ENCODE measurements at regions not wholly inside any gene's neighbourhood (a gene's known extent, or its start where the extent isn't known, plus 50 kb on each side); places are given as distances from the start of the nearest gene placed in this dataset.

GRCh38 chr5:168234133-168234532 is 57.3 kb upstream of the WWC1 start:
- TF ChIP-seq, protein P1, sequence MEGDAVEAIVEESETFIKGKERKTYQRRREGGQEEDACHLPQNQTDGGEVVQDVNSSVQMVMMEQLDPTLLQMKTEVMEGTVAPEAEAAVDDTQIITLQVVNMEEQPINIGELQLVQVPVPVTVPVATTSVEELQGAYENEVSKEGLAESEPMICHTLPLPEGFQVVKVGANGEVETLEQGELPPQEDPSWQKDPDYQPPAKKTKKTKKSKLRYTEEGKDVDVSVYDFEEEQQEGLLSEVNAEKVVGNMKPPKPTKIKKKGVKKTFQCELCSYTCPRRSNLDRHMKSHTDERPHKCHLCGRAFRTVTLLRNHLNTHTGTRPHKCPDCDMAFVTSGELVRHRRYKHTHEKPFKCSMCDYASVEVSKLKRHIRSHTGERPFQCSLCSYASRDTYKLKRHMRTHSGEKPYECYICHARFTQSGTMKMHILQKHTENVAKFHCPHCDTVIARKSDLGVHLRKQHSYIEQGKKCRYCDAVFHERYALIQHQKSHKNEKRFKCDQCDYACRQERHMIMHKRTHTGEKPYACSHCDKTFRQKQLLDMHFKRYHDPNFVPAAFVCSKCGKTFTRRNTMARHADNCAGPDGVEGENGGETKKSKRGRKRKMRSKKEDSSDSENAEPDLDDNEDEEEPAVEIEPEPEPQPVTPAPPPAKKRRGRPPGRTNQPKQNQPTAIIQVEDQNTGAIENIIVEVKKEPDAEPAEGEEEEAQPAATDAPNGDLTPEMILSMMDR (IDR thresholded peaks at IDR 0.05; ENCODE audit: extremely low read depth in 1 of 2, insufficient read depth in 1 of 2, low read depth in 1 of 2, low read length in 2 of 2), result no peak
- TF ChIP-seq POLR2AphosphoS5 (IDR thresholded peaks at IDR 0.05; ENCODE audit: insufficient read depth, low read depth, low read length), result no peak
- no peak for TF ChIP-seq POLR2A (IDR thresholded peaks at IDR 0.05; ENCODE audit: low read depth, low read length)
- TF ChIP-seq MAX (IDR thresholded peaks at IDR 0.05; ENCODE audit: insufficient read depth, insufficient read length), result no peak
- no peak for TF ChIP-seq JUN (IDR thresholded peaks at IDR 0.05; ENCODE audit: borderline replicate concordance, insufficient read depth, insufficient read length, low read depth)
- no peak for TF ChIP-seq EZH2 (IDR thresholded peaks at IDR 0.05; ENCODE audit: borderline replicate concordance, low read depth, low read length, severe bottlenecking)
- TF ChIP-seq FOS (IDR thresholded peaks at IDR 0.05; ENCODE audit: borderline replicate concordance, insufficient read depth, low read length), result no peak

Data from endothelial cell of umbilical vein (primary cell).